WI38 (cell line): ENCODE measurements at regions not wholly inside any gene's neighbourhood (a gene's known extent, or its start where the extent isn't known, plus 50 kb on each side); places are given as distances from the start of the nearest gene placed in this dataset.
"Not testable (repeated sequence)": the region's sequence is repeated elsewhere in the genome, so short reads cannot be mapped to it uniquely, and the experiment has no call there.

Experiments
- H3K4me3 ChIP-seq: 2 replicates; pipeline ENCODE4 v1.5.1; 2011; ENCODE audit warnings: low read depth, mild to moderate bottlenecking, control low read depth, low read length
- TF ChIP-seq, protein P1 (sequence below): IDR thresholded peaks from 2 replicates; pipeline ENCODE4 v1.5.1; 2012; ENCODE audit warnings: low read depth, mild to moderate bottlenecking, control low read depth, low read length

DNA sequence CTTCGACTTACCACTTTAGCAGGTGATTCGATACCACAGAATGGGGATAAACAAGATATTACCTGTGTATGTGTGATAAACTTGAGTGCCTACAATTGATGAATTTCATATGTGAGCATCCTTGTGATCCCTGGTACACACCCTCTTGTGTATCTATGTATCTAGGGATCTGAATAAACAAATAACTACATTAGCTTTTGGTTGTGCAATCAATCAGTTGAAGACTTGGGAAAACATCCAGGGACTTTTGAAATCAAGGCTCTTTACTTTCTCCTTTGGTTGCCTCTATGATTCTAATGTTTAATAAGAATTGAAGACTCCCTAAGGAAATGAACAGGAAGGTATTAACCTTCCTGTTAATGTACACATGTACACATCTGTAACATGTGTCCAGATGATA is 97.3 kb upstream of the DCC start:
- TF ChIP-seq, protein P1, sequence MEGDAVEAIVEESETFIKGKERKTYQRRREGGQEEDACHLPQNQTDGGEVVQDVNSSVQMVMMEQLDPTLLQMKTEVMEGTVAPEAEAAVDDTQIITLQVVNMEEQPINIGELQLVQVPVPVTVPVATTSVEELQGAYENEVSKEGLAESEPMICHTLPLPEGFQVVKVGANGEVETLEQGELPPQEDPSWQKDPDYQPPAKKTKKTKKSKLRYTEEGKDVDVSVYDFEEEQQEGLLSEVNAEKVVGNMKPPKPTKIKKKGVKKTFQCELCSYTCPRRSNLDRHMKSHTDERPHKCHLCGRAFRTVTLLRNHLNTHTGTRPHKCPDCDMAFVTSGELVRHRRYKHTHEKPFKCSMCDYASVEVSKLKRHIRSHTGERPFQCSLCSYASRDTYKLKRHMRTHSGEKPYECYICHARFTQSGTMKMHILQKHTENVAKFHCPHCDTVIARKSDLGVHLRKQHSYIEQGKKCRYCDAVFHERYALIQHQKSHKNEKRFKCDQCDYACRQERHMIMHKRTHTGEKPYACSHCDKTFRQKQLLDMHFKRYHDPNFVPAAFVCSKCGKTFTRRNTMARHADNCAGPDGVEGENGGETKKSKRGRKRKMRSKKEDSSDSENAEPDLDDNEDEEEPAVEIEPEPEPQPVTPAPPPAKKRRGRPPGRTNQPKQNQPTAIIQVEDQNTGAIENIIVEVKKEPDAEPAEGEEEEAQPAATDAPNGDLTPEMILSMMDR = no peak
- H3K4me3 ChIP-seq = no peak overlapping the region

DNA sequence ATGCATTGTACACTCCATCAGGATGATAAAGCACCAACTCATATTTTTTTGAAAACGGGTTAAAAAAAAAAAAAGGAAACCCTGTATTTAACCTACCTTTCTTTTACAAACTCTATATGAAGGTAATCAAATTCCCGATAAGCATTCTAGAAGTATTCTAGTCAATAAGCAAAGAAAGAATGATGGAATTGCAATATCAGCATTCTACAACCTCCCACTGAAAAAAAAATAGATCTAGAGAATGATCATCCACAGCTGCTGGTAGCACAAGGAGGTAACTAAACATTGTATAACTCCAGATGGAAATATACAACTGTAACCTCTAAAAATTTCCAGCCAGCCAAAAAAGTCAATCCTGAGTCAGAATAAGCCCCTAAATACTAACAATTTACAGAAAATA is 95.3 kb upstream of the DCC start:
- H3K4me3 ChIP-seq = no peak overlapping the region

DNA sequence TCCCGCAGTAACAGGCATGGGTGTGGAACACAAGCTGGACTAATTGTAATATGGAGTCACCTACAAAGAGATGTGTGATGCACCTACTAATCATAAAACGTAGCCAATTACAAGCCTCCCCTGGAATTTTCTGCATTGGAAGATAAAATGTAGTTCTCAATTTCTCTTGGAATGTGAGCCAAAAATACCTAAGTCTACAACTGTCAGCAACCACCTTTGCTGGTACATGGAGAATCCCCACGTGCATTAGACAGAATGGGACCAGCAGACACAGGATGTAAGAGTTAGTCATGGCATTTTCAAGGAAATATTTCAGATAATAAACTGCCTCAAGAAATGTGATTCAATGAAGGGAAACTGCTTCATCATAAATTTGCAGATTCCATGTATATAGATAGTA is 85.6 kb upstream of the DCC start:
- TF ChIP-seq, protein P1 = no peak

More for the DNA sequence above, 95.3 kb upstream of the DCC start:
- TF ChIP-seq, protein P1 = no peak

DNA sequence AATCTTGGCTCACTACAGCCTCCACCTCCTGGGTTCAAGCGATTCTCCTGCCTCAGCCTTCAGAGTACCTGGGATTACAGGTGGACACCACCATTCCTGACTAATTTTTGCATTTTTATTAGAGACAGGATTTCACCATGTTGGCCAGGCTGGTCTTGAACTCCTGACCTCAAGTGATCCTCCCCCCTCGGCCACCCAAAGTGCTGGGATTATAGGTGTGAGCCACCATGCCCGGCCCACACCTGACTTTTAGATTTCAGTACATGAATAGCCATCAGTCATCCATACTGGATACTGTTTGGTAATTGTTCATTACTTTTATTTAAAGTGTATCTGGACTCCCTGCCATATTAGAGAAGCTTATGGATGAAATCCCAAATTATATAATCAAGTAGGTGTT is 82.6 kb upstream of the DCC start:
- not testable (repeated sequence) for H3K4me3 ChIP-seq

More for the DNA sequence above, 85.6 kb upstream of the DCC start:
- no peak overlapping the region for H3K4me3 ChIP-seq

DNA sequence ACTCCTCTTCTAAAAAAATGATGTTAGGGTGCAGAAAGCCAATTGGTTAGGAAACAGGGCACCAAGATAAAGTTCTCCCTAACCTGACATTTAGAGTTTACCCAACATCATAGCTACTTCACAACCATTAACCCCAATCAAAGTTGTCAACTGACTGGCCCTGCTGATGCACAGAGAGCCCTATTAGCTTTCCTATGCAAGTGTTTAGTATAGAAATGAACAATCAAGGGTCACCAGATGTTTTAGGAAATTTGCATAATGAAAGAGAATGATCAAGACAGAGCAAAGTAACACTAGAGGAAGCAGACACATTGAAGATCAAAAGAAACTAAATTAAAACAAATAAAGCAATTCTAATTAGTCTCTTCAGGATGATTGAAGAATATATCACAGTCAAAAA is 64.2 kb upstream of the DCC start:
- H3K4me3 ChIP-seq = no peak overlapping the region
- TF ChIP-seq, protein P1 = no peak

DNA sequence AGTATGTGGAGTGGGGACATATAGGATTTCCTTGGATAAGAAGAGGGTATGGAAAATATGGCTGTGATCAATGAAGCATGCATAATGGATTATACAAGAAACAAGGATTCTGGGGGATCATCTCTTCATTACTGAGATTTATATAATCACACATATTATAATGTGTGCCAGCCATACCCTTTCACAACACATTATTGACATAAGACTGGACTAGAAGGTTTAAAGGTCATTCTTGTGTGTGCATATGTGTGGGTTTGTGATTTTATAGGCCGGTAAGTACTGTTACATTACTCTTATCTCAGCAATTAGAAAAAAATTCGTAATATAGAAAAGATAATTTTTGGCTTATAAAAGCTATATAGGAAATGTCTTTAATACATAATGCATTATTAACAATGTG is 62.2 kb upstream of the DCC start:
- TF ChIP-seq, protein P1 = no peak

DNA sequence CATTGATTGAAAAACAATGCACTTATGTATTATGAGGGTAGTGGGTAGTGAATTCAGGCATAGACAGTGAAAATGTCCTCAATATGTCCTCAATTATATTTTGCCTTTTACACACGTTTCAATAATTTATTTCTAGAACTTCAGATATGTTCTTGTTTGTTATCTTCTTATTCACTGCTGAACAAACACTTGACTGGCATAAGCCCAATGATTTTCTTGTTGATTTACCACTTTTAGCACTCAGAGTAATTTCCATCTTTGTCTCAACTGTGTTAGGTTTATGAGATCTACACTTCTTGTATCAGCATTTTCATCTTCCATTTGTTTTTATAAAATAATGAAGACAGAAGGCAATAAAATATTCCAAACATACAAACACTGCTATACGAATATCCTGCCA is 61.8 kb upstream of the DCC start:
- H3K4me3 ChIP-seq = no peak overlapping the region
- TF ChIP-seq, protein P1 = no peak

More for the DNA sequence above, 62.2 kb upstream of the DCC start:
- H3K4me3 ChIP-seq = no peak overlapping the region

DNA sequence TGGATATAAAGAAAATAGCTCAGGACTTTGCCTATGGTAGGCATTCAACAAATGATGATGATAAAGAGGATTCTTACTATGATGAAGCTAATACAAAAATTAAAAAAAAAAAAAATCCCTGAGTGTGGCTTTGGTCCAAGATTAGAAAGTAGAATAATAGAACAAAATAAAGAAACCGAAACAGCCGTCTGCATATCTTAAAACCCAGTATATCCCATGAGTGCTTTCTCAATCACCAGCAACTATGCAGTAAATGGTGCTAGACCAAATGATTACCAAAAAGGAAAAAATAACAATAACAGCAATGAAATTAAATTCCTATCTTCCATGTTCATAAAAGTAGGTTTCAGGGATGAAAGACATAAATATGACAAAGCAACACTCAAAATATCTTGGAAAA is 59.3 kb upstream of the DCC start:
- TF ChIP-seq, protein P1 = no peak
- no peak overlapping the region for H3K4me3 ChIP-seq
